Vagina (tissue), 2 donors: ENCODE measurements at regions not wholly inside any gene's neighbourhood (a gene's known extent, or its start where the extent isn't known, plus 50 kb on each side); places are given as distances from the start of the nearest gene placed in this dataset.

Source experiments
- DNase-seq, 2 donors: peaks; one replicate each; pipeline ENCODE4 v3.0.0-alpha.2; 2017; ENCODE audit errors: extremely low spot score in 2 of 2
- H3K27ac ChIP-seq: fragments of 200-600 bp; sonication (generic); one replicate; pipeline ENCODE4 v1.5.1; 2019
- H3K27me3 ChIP-seq: fragments of 200-600 bp; sonication (generic); one replicate; pipeline ENCODE4 v1.5.1; 2019
- H3K36me3 ChIP-seq, 2 donors: fragments of 200-600 bp; sonication (generic); one replicate each; pipeline ENCODE4 v1.5.1; 2017 to 2019
- H3K4me1 ChIP-seq: fragments of 200-600 bp; sonication (generic); one replicate; pipeline ENCODE4 v1.5.1; 2019
- H3K4me3 ChIP-seq, 2 donors: fragments of 200-600 bp; sonication (generic); 1 replicate in 1 of 2; 2 replicates in 1 of 2; pipeline ENCODE4 v1.5.1; 2016 to 2019
- H3K9me3 ChIP-seq: fragments of 200-600 bp; sonication (generic); one replicate; pipeline ENCODE4 v1.5.1; 2019
- CTCF ChIP-seq, 3 experiments: fragments of 450-650 bp in 2 of 3; fragments of 200-600 bp in 1 of 3; sonication (generic) in 1 of 3; IDR thresholded peaks; one replicate each; pipeline ENCODE4 v1.5.1; 2017 to 2019; ENCODE audit warnings: antibody characterized with exemption in 3 of 3, mild to moderate bottlenecking in 2 of 3, moderate library complexity in 2 of 3
- POLR2A ChIP-seq, 2 donors: fragments of 450-650 bp; IDR thresholded peaks; one replicate each; pipeline ENCODE4 v1.6.1; 2017; ENCODE audit warnings: antibody characterized with exemption in 2 of 2, mild to moderate bottlenecking in 2 of 2, moderate library complexity in 2 of 2
- POLR2AphosphoS5 ChIP-seq, 2 donors: sonication (generic); formaldehyde crosslinking; IDR thresholded peaks; one replicate each; pipeline ENCODE4 v1.9.0; 2017; ENCODE audit warnings: antibody characterized with exemption in 2 of 2, mild to moderate bottlenecking in 2 of 2, low read depth in 1 of 2; ENCODE audit not compliant: insufficient read depth in 1 of 2
- intact Hi-C: fragments of 100-400 bp; cut with DNase I; formaldehyde crosslinking; loops from one replicate; pipeline ENCODE4 v1.15.1; 2023

GRCh38 chr11:103585911-103586310, 450.5 kb upstream of the DDI1 start:
- intact Hi-C loops, result no loop called here

GRCh38 chr11:103586756-103587155, 449.7 kb upstream of the DDI1 start:
- intact Hi-C loops, result no loop called here
- TF ChIP-seq POLR2A (IDR thresholded peaks at IDR 0.05) (no peak), CTCF (IDR thresholded peaks at IDR 0.05) (no peak), POLR2AphosphoS5 (IDR thresholded peaks at IDR 0.05; ENCODE audit: insufficient read depth in 1 of 2, low read depth in 1 of 2) (no peak)
- H3K27me3 ChIP-seq, result no peaks in the 10 kb centered on the region

More at GRCh38 chr11:103585911-103586310, 450.5 kb upstream of the DDI1 start:
- TF ChIP-seq CTCF (IDR thresholded peaks at IDR 0.05), result no peak
- TF ChIP-seq POLR2A (IDR thresholded peaks at IDR 0.05), result no peak
- TF ChIP-seq POLR2AphosphoS5 (IDR thresholded peaks at IDR 0.05; ENCODE audit: insufficient read depth in 1 of 2, low read depth in 1 of 2), result no peak
- H3K4me3 ChIP-seq, result no peak overlapping the region
- no peaks in the 10 kb centered on the region for H3K4me1 ChIP-seq
- H3K27ac ChIP-seq, result no peak overlapping the region
- H3K27me3 ChIP-seq, result no peaks in the 10 kb centered on the region
- DNase-seq, result no peak
- no peaks in the 10 kb centered on the region for H3K36me3 ChIP-seq
- H3K9me3 ChIP-seq, result no peaks in the 10 kb centered on the region

GRCh38 chr11:103587901-103588788, 448.3 kb upstream of the DDI1 start:
- no peaks in the 10 kb centered on the region for H3K9me3 ChIP-seq
- no peaks in the 10 kb centered on the region for H3K36me3 ChIP-seq
- H3K27me3 ChIP-seq, result no peaks in the 10 kb centered on the region
- no peak overlapping the region for H3K4me3 ChIP-seq
- H3K27ac ChIP-seq, result no peak overlapping the region
- intact Hi-C loops, result no loop called here
- DNase-seq, result no peak
- no peak for TF ChIP-seq POLR2A (IDR thresholded peaks at IDR 0.05)
- TF ChIP-seq CTCF (IDR thresholded peaks at IDR 0.05), result no peak
- no peak for TF ChIP-seq POLR2AphosphoS5 (IDR thresholded peaks at IDR 0.05; ENCODE audit: insufficient read depth in 1 of 2, low read depth in 1 of 2)
- H3K4me1 ChIP-seq, result no peaks in the 10 kb centered on the region

More at GRCh38 chr11:103586756-103587155, 449.7 kb upstream of the DDI1 start:
- Histone ChIP-seq H3K36me3 (no peaks in the 10 kb centered on the region), H3K4me3 (no peak overlapping the region), H3K4me1 (no peaks in the 10 kb centered on the region), H3K9me3 (no peaks in the 10 kb centered on the region), H3K27ac (no peak overlapping the region)
- DNase-seq, result no peak

- no peaks in the 10 kb centered on the region for H3K27me3 ChIP-seq
- H3K9me3 ChIP-seq, result no peaks in the 10 kb centered on the region
- H3K36me3 ChIP-seq, result no peaks in the 10 kb centered on the region
- intact Hi-C loops, result no loop called here
- no peak overlapping the region for H3K4me3 ChIP-seq
- DNase-seq, result no peak
- TF ChIP-seq POLR2AphosphoS5 (IDR thresholded peaks at IDR 0.05; ENCODE audit: insufficient read depth in 1 of 2, low read depth in 1 of 2), result no peak
- TF ChIP-seq CTCF (IDR thresholded peaks at IDR 0.05), result no peak
- TF ChIP-seq POLR2A (IDR thresholded peaks at IDR 0.05), result no peak
- H3K4me1 ChIP-seq, result no peaks in the 10 kb centered on the region
- H3K27ac ChIP-seq, result no peak overlapping the region
Observed at GRCh38 chr11:103591554-103591953, 444.9 kb upstream of the DDI1 start.

GRCh38 chr11:103594283-103594682, 442.2 kb upstream of the DDI1 start:
- no peak for TF ChIP-seq POLR2A (IDR thresholded peaks at IDR 0.05)
- TF ChIP-seq CTCF (IDR thresholded peaks at IDR 0.05), result no peak
- no peak for TF ChIP-seq POLR2AphosphoS5 (IDR thresholded peaks at IDR 0.05; ENCODE audit: insufficient read depth in 1 of 2, low read depth in 1 of 2)

More at GRCh38 chr11:103594283-103594682, 442.2 kb upstream of the DDI1 start:
- H3K27me3 ChIP-seq, result no peaks in the 10 kb centered on the region
- H3K9me3 ChIP-seq, result no peaks in the 10 kb centered on the region
- no peak for DNase-seq
- H3K36me3 ChIP-seq, result no peaks in the 10 kb centered on the region
- no peaks in the 10 kb centered on the region for H3K4me1 ChIP-seq
- intact Hi-C loops, result no loop called here
- H3K4me3 ChIP-seq, result no peak overlapping the region
- H3K27ac ChIP-seq, result no peak overlapping the region
